Midbrain (tissue), 1 donor: ENCODE measurements at regions not wholly inside any gene's neighbourhood (a gene's known extent, or its start where the extent isn't known, plus 50 kb on each side); places are given as distances from the start of the nearest gene placed in this dataset.
"Not testable (repeated sequence)": the region's sequence is repeated elsewhere in the genome, so short reads cannot be mapped to it uniquely, and the experiment has no call there.

ENCODE experiments used
- DNase-seq: peaks from one replicate; lab custom pipeline; 2025; lab: John Stamatoyannopoulos, UW

GRCh38 chr12:87254381-87255030 lies 774.7 kb downstream of the C12orf50 start:
- DNase-seq, result no peak

- DNase-seq, result no peak
Measured at GRCh38 chr12:87253157-87253556, 776.0 kb downstream of the C12orf50 start.

GRCh38 chr12:87246726-87247125 lies 782.5 kb downstream of the C12orf50 start:
- DNase-seq, result no peak

- no peak for DNase-seq
Measured at GRCh38 chr12:87238466-87238865, 790.7 kb downstream of the C12orf50 start.

GRCh38 chr12:87234898-87235297 lies 794.3 kb downstream of the C12orf50 start:
- no peak for DNase-seq

GRCh38 chr12:87233671-87234070 lies 795.5 kb downstream of the C12orf50 start:
- DNase-seq, result no peak

- DNase-seq, result no peak
Measured at GRCh38 chr12:87231818-87232217, 797.4 kb downstream of the C12orf50 start.

- DNase-seq, result no peak
Measured at GRCh38 chr12:87230441-87230840, 798.8 kb downstream of the C12orf50 start.

GRCh38 chr12:87227162-87227561 lies 802.0 kb downstream of the C12orf50 start:
- no peak for DNase-seq

GRCh38 chr12:87217491-87217890 lies 811.7 kb downstream of the C12orf50 start:
- DNase-seq, result no peak

GRCh38 chr12:87216436-87216835 lies 812.8 kb downstream of the C12orf50 start:
- DNase-seq, result no peak

- no peak for DNase-seq
Measured at GRCh38 chr12:87202189-87202588, 827.0 kb downstream of the C12orf50 start.

GRCh38 chr12:87201598-87201997 lies 827.6 kb downstream of the C12orf50 start:
- no peak for DNase-seq

- no peak for DNase-seq
Measured at GRCh38 chr12:87200289-87200979, 828.8 kb downstream of the C12orf50 start.

GRCh38 chr12:87198181-87198580 lies 831.0 kb downstream of the C12orf50 start:
- DNase-seq, result no peak

- no peak for DNase-seq
Measured at GRCh38 chr12:87196321-87196720, 832.9 kb downstream of the C12orf50 start.

- not testable (repeated sequence) for DNase-seq
Measured at GRCh38 chr12:87194389-87194788, 834.8 kb downstream of the C12orf50 start.

GRCh38 chr12:87185367-87185766 lies 843.8 kb downstream of the C12orf50 start:
- no peak for DNase-seq

GRCh38 chr12:87182696-87183233 lies 846.4 kb downstream of the C12orf50 start:
- DNase-seq, result no peak

GRCh38 chr12:87171356-87171755 lies 857.8 kb downstream of the C12orf50 start:
- DNase-seq, result no peak

GRCh38 chr12:87169010-87169409 lies 860.2 kb downstream of the C12orf50 start:
- no peak for DNase-seq

- no peak for DNase-seq
Measured at GRCh38 chr12:87165733-87166375, 863.3 kb downstream of the C12orf50 start.

- no peak for DNase-seq
Measured at GRCh38 chr12:87163122-87163521, 866.1 kb downstream of the C12orf50 start.
